ENCODE measurements at regions not wholly inside any gene's neighbourhood (a gene's known extent, or its start where the extent isn't known, plus 50 kb on each side); places are given as distances from the start of the nearest gene placed in this dataset.

DNA sequence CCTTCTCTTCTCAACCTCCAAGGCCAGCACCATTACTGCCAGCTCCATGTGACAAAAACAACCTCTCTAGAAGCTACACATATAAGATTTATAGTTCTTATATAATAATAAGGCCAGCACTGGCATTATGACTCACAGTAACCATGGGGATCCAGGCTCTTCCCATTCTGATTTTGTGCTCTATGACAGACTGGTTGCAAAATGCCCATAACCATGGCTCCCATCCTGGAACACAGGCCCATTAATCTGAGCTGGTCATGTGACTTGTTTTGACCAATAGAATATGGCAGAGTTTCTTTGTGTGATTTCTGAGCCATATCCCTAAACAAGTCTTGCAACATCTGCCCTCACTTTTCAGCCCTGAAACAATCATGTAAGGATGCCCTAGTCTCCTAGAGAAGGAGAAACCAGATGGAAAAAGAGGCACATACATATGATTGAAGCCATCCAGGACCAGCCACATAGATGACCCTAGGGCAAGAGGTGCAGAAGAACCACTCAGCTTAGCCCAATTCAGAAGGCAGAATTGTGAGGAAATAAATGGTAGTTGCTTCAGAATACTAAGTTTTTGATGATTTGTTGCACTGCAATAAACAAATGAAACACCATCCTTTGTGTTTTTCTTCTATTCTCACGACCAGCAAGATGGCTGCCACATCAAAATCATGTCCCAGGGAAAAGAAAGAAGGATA lies 173.9 kb downstream of the SUCLG1 start:
- H3K79me2 ChIP-seq (ENCODE audit: control insufficient read depth, insufficient read depth, low read length): no peaks in the 10 kb centered on the region
- H3K9me3 ChIP-seq (ENCODE audit: control insufficient read depth, insufficient read depth, low read depth, low read length): no peaks in the 10 kb centered on the region
- H3K36me3 ChIP-seq (ENCODE audit: control insufficient read depth, insufficient read depth, low read length): no peaks in the 10 kb centered on the region
- H4K20me1 ChIP-seq (ENCODE audit: control insufficient read depth, extremely low read depth, insufficient read depth, low read length): no peaks in the 10 kb centered on the region
- H3K27me3 ChIP-seq (ENCODE audit: control insufficient read depth, insufficient read depth, low read length): no peaks in the 10 kb centered on the region
- no peak overlapping the region for H3K4me2 ChIP-seq (ENCODE audit: extremely low read depth, insufficient read depth, low read length)
- H2AFZ ChIP-seq (ENCODE audit: low read length): no peak overlapping the region
- TF ChIP-seq, protein P1, sequence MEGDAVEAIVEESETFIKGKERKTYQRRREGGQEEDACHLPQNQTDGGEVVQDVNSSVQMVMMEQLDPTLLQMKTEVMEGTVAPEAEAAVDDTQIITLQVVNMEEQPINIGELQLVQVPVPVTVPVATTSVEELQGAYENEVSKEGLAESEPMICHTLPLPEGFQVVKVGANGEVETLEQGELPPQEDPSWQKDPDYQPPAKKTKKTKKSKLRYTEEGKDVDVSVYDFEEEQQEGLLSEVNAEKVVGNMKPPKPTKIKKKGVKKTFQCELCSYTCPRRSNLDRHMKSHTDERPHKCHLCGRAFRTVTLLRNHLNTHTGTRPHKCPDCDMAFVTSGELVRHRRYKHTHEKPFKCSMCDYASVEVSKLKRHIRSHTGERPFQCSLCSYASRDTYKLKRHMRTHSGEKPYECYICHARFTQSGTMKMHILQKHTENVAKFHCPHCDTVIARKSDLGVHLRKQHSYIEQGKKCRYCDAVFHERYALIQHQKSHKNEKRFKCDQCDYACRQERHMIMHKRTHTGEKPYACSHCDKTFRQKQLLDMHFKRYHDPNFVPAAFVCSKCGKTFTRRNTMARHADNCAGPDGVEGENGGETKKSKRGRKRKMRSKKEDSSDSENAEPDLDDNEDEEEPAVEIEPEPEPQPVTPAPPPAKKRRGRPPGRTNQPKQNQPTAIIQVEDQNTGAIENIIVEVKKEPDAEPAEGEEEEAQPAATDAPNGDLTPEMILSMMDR (conservative IDR thresholded peaks at IDR 0.05 in 1 of 2, IDR thresholded peaks at IDR 0.05 in 1 of 2; ENCODE audit: low read depth in 1 of 2, low read length in 2 of 2): no peak
- TF ChIP-seq EZH2 (IDR thresholded peaks at IDR 0.05; ENCODE audit: low read length, missing control alignments): no peak
- H3K27ac ChIP-seq (ENCODE audit: insufficient read depth, low read length): no peak overlapping the region
- peak in 1 of 2 donors; percentile 1 for DNase-seq (ENCODE audit: low read depth in 2 of 2)
- H3K4me3 ChIP-seq (replicated peaks in 1 of 4; ENCODE audit: control extremely low read depth in 1 of 4, insufficient read depth in 1 of 4, low read depth in 3 of 4, low read length in 4 of 4): no peak overlapping the region
- no peak overlapping the region for H3K9ac ChIP-seq (ENCODE audit: insufficient read depth, low read length)
- H3K4me1 ChIP-seq (ENCODE audit: control insufficient read depth, extremely low read depth, insufficient read depth, low read length): no peaks in the 10 kb centered on the region

DNA sequence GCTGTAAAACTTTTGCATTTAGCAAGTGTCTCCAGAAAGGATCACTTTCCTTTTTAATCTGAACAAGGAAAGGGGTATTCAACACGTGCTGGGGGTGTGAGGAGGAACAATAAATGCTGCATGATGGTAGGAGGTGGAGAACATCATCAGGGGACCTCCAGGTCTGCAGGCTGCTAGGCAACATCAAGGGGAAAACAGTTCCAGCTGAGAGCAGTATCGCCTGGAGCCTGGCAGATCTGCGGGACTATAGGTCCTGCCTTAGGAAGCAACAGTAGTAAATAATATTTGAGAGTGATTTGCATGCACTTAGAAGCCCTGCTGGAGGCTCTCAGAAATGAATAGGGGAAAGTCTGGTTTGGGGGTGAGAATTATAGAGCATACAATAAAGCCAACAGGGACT lies 175.6 kb downstream of the SUCLG1 start:
- Histone ChIP-seq H2AFZ (ENCODE audit: low read length) (no peak overlapping the region), H3K9me3 (ENCODE audit: control insufficient read depth, insufficient read depth, low read depth, low read length) (no peaks in the 10 kb centered on the region), H3K36me3 (ENCODE audit: control insufficient read depth, insufficient read depth, low read length) (no peaks in the 10 kb centered on the region), H3K9ac (ENCODE audit: insufficient read depth, low read length) (no peak overlapping the region), H4K20me1 (ENCODE audit: control insufficient read depth, extremely low read depth, insufficient read depth, low read length) (no peaks in the 10 kb centered on the region), H3K27ac (ENCODE audit: insufficient read depth, low read length) (no peak overlapping the region), H3K4me1 (ENCODE audit: control insufficient read depth, extremely low read depth, insufficient read depth, low read length) (no peaks in the 10 kb centered on the region), H3K4me3 (replicated peaks in 1 of 4; ENCODE audit: control extremely low read depth in 1 of 4, insufficient read depth in 1 of 4, low read depth in 3 of 4, low read length in 4 of 4) (no peak overlapping the region), H3K27me3 (ENCODE audit: control insufficient read depth, insufficient read depth, low read length) (no peaks in the 10 kb centered on the region), H3K79me2 (ENCODE audit: control insufficient read depth, insufficient read depth, low read length) (no peaks in the 10 kb centered on the region), H3K4me2 (ENCODE audit: extremely low read depth, insufficient read depth, low read length) (no peak overlapping the region)
- no peak for DNase-seq (ENCODE audit: low read depth in 2 of 2)
- TF ChIP-seq EZH2 (IDR thresholded peaks at IDR 0.05; ENCODE audit: low read length, missing control alignments): no peak
- TF ChIP-seq, protein P1 (conservative IDR thresholded peaks at IDR 0.05 in 1 of 2, IDR thresholded peaks at IDR 0.05 in 1 of 2; ENCODE audit: low read depth in 1 of 2, low read length in 2 of 2): no peak

DNA sequence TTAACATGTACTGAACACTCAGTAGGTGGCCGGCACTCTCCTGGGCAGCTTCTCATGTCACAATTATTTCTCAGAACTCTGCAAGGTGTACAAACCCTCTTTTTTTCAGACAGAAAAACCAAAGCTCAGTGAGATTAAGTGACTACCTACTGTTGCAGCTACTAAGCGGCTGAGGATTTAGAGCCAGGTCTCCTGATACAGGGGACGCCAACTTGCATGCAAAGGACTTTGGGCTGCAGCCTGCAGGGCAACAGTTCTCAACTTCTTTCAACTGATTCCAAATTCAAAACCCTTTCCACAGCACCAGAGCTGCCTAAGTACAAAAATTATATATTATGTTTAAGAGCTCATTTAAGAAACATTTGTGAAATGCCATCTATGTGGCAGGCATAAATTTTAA lies 177.6 kb downstream of the SUCLG1 start:
- Histone ChIP-seq H3K27me3 (ENCODE audit: control insufficient read depth, insufficient read depth, low read length) (no peaks in the 10 kb centered on the region), H2AFZ (ENCODE audit: low read length) (no peak overlapping the region), H4K20me1 (ENCODE audit: control insufficient read depth, extremely low read depth, insufficient read depth, low read length) (no peaks in the 10 kb centered on the region), H3K4me3 (replicated peaks in 1 of 4; ENCODE audit: control extremely low read depth in 1 of 4, insufficient read depth in 1 of 4, low read depth in 3 of 4, low read length in 4 of 4) (no peak overlapping the region), H3K79me2 (ENCODE audit: control insufficient read depth, insufficient read depth, low read length) (no peaks in the 10 kb centered on the region), H3K36me3 (ENCODE audit: control insufficient read depth, insufficient read depth, low read length) (no peaks in the 10 kb centered on the region), H3K4me1 (ENCODE audit: control insufficient read depth, extremely low read depth, insufficient read depth, low read length) (no peaks in the 10 kb centered on the region), H3K9ac (ENCODE audit: insufficient read depth, low read length) (no peak overlapping the region), H3K9me3 (ENCODE audit: control insufficient read depth, insufficient read depth, low read depth, low read length) (no peaks in the 10 kb centered on the region), H3K27ac (ENCODE audit: insufficient read depth, low read length) (no peak overlapping the region), H3K4me2 (ENCODE audit: extremely low read depth, insufficient read depth, low read length) (no peak overlapping the region)
- TF ChIP-seq EZH2 (IDR thresholded peaks at IDR 0.05; ENCODE audit: low read length, missing control alignments): no peak
- TF ChIP-seq, protein P1 (conservative IDR thresholded peaks at IDR 0.05 in 1 of 2, IDR thresholded peaks at IDR 0.05 in 1 of 2; ENCODE audit: low read depth in 1 of 2, low read length in 2 of 2): no peak
- no peak for DNase-seq (ENCODE audit: low read depth in 2 of 2)

All from fibroblast of lung (primary cell).